GM18526 (cell line): ENCODE measurements at regions not wholly inside any gene's neighbourhood (a gene's known extent, or its start where the extent isn't known, plus 50 kb on each side); places are given as distances from the start of the nearest gene placed in this dataset.

Source experiments
- POLR2A ChIP-seq: IDR thresholded peaks from 3 replicates; pipeline ENCODE4 v1.6.1; 2011; ENCODE audit not compliant: insufficient read length; ENCODE audit errors: extremely low read depth

- no peak for TF ChIP-seq POLR2A
Measured at GRCh38 chr10:78971094-78971682, 97.6 kb upstream of the ZMIZ1 start.

DNA sequence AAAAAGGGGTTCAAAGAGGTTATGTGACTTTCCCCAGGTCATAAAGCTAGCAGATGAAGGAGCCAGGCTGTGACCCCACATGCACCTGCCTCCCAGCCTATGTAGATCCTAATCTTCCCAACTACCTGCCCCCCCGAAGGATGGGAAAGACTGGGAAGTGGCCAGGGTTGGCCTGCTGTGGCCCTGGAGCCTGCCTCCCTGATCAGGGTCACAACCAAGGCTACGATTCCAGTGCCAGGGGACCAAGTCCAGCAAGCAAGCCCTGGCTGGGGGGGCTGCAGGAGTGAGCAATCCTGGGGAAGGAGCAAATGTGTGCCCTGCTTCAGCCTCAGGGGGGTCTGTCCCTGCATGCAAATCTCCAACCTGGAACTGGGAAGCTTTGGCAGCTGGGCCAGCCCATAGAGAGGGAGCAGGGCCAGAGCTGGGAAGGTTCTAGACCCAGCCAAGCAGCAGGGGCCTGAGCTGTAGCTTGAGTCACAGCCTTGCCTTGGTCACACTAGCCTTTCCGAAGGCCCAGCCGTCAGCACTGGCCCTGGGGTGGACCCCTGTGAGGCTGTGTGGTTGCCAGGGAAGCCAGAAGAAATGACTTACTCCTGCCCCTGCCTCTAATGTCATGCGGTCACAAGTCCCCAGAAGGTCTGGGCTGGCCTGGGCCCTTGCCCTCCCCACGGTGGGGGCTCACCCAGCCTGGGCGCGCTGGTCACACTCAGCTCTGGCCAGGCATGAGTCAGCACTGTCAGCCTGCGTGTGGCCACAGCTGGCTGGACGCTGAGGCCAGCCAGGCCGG lies 96.4 kb upstream of the ZMIZ1 start:
- TF ChIP-seq POLR2A = no peak

- no peak for TF ChIP-seq POLR2A
Measured at GRCh38 chr10:78972947-78973900, 95.5 kb upstream of the ZMIZ1 start.

GRCh38 chr10:78973901-78974616 lies 94.7 kb upstream of the ZMIZ1 start:
- TF ChIP-seq POLR2A = no peak

- TF ChIP-seq POLR2A = no peak
Measured at GRCh38 chr10:78974617-78975317, 94.0 kb upstream of the ZMIZ1 start.

DNA sequence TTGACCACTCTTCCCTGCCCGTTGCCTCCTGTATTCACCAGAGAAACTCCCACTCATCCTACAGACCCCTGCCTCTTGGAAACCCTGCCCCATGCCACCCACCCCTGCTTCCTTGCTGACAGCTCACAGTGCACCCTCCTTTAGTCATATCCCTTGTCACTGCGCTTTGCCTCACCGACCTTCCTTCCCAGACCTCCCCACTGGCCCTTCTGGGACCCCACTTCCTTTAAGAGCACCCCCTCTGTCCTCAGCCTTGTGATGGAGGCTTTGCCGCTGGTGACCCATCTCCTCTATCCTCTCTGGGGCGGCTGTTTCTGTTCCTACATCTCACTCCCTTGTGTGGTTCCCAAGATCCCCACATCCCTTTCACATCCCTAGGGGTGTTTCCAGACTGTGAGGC lies 92.8 kb upstream of the ZMIZ1 start:
- TF ChIP-seq POLR2A = no peak

DNA sequence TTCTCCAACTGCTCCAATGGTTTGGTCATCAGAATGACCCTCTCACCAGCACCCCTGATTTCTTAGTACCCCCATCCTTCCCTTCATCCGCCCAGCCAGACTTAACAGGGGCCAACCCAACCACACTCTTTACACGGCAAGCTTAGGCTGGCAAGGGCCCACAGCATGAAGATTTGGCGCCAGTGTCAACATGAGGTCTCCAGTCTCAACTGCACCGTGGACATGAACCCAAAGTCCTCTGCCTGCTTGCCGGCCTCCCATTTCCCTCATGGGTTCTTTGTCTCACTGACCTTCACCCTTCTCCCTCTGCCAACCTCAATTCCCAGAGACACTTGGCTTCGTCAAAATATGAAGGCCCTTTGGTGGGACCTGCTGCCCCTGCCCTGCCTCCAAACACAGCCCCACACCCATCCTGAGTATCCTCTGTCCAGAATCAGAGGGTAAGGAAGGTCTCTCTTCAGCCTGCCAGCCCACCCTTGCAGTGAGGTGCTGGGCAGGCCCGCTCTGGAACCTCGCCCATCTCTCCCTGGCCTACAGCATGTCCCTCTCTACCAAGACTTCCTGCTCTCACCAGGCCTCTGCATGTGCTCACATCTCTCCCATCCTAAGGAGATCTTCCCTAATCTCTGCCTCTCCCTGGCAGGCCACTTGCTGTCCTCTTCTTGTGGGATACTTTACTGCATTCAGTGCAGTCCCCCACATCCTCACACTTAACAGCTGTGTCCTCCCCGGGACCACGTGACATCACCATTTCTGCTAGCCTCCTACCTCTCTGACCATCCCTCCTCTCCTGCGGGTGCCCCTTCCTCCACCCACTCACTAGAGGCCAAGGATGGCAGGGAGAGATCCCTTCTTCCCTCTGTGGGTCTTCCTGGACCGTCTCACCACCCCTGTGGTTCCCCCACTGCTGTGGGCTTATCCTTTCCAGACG lies 91.7 kb upstream of the ZMIZ1 start:
- no peak for TF ChIP-seq POLR2A

DNA sequence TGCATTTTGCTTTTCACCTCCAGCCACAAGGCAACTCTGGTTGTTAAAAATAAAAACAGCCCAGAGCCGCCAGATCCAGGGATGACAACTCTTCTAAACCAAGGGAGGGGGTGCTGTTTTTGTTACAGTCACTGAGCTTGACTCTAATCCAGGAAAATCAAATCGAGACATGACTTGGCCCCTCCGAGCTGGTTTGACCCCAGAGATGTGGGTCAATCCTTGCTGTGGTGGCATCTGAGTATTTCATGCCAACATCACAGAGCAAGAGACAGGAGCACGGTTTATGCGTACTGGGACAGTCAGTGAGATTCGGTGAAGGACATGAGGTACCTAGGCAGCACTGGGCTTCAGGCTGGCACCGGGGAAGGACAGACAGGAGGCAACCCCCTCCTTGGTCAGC lies 88.8 kb upstream of the ZMIZ1 start:
- TF ChIP-seq POLR2A = no peak

DNA sequence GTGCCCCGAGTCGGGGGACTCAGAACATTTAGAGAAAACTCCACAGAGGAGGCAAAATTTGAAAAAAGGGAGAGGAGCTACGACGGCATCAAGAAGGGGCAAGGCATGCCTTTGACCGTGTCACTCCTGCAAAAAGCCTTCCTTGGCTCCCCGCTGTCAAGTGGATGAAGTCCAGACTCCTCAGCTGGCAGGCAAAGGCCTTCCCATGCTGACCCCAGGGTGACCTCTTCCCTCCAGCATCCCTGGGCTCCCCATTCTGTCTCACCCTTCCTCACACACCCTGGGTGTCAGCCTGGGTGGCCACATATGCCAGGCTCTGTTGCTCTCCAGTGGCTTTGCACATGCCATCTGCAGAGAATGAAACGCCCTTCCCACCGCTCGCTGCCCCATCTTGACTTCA lies 88.4 kb upstream of the ZMIZ1 start:
- TF ChIP-seq POLR2A = no peak

DNA sequence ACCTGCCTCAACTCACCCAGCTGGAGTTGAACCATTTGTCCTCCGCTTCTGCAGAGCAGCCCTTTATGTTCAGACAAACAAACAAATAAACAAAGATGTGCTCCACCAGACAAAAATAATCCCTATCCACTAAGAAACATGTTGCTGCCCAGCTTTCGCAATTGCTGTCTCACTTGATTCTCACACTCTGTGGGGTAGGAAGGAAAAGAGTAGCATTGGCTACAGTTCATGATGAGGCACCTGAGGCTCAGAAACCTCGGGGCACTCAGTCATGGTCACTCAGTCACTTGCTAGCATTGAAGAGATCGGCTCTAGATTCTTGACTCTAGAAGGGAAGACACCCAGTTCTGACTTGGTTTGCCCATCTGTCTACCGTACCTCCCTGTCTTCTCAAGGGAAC lies 88.0 kb upstream of the ZMIZ1 start:
- TF ChIP-seq POLR2A = no peak

DNA sequence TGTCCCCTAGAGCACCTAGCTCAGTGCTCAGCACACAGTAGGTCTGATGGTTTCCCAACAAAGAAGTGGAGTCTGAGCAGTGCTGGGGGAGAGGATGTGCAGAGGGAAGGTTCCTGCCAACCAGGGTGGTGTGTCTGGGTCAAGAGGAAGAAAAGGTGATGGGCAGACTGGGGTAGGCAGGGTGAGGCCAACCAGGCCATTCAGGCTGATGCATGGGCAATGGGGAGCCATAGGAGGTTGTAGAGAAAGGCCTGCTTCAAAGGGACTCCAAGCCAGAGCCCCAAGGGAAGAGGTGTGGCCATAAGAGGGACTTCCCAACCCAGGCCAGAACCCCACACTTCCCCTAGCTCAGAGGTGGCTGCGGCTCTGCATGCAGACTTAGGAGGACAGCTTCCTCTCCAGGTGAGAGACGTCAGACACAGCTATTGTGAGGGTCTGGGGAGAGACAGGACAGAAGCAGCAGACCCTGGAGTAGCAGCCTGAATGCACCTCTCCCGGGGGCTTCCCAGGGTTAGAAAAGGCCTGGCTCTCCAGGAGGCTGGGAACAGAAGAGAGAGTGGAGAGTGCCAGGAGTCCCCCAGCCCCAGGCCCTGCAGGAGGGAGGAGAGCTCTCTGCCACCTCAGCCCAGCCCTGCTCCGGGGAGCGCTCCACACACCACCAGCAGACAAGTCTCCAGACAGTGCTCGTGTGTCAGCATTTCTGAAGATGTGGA lies 87.4 kb upstream of the ZMIZ1 start:
- TF ChIP-seq POLR2A = no peak

DNA sequence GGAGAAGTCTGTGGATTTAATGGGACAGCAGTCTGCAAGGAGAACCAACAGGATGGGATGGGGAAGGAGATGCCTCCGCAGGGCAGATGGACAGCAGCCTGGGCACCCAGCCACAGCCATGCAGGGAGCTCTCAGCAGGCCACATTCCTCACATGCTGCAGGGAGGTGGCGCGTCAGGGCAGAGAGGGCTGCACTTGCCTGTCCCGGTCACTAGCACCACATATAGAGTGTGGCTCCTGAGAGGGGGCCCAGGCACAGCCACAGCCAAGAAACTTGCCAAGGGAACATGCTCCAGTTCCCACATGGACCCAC lies 86.8 kb upstream of the ZMIZ1 start:
- TF ChIP-seq POLR2A = no peak

DNA sequence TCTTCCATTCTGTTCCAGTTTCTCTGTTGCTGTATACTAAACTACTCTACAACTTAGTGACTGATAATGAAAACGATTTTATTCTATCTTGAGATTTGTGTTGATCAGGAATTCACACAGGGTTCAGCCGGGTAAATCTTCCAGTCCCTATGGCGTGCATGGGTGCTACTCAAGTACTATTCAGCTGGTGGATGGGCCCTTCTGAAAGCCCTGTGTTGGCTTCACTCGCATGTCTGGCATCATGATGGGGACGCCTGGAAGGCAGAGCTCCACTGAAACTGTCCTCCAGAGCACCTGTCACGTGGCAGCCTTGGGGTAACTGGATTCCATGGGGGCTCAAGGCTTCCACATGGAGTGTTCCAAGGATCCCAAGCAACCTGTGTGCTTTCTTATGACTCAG lies 86.0 kb upstream of the ZMIZ1 start:
- no peak for TF ChIP-seq POLR2A

DNA sequence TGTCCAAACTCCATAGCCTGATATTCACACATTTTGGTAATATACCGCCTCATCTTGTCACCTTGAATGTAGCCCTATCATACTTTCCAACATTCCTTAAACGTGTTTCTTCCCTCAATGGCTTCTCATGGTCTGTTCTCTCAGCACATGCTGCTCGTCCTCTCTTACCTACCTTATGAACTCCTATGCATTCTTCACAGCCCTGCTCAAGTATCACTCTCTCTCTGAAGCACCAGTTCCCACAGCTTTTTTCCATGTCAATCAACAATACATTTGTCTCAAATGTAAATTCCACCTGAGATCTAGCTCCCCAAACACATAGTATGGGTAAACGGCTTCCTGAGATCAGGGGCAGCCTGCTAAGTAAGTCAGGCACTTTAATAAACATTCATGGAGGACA lies 85.2 kb upstream of the ZMIZ1 start:
- TF ChIP-seq POLR2A = no peak
